ENCODE measurements at regions not wholly inside any gene's neighbourhood (a gene's known extent, or its start where the extent isn't known, plus 50 kb on each side); places are given as distances from the start of the nearest gene placed in this dataset.

DNA sequence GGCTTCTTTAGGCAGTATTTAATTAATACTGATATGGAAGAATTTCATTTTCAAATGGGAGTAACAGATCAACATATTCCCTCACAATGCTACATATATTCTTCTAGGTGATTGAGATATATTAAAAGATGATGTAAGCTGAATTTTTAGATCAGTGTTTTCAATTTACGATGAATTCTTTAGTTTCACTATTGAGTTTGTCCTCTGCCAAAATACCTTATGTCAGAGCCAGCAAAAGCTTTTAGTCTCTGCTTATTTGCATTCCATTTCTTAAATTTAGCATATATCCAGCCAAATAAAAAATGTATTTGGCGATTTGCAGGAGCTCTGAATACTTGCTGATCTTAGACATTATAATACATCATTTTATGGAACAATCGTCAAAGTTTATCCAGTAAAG lies 144.3 kb downstream of the MOSPD2 start:
- TF ChIP-seq, protein P1, sequence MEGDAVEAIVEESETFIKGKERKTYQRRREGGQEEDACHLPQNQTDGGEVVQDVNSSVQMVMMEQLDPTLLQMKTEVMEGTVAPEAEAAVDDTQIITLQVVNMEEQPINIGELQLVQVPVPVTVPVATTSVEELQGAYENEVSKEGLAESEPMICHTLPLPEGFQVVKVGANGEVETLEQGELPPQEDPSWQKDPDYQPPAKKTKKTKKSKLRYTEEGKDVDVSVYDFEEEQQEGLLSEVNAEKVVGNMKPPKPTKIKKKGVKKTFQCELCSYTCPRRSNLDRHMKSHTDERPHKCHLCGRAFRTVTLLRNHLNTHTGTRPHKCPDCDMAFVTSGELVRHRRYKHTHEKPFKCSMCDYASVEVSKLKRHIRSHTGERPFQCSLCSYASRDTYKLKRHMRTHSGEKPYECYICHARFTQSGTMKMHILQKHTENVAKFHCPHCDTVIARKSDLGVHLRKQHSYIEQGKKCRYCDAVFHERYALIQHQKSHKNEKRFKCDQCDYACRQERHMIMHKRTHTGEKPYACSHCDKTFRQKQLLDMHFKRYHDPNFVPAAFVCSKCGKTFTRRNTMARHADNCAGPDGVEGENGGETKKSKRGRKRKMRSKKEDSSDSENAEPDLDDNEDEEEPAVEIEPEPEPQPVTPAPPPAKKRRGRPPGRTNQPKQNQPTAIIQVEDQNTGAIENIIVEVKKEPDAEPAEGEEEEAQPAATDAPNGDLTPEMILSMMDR (IDR thresholded peaks at IDR 0.05) = no peak
- no peak for TF ChIP-seq POLR2A (IDR thresholded peaks at IDR 0.05)
